Tibial nerve (tissue), 4 donors: ENCODE measurements at regions not wholly inside any gene's neighbourhood (a gene's known extent, or its start where the extent isn't known, plus 50 kb on each side); places are given as distances from the start of the nearest gene placed in this dataset.

Experiments
- EP300 ChIP-seq, 2 donors: sonication (generic); formaldehyde crosslinking; IDR thresholded peaks; one replicate each; pipeline ENCODE4 v1.6.1; 2017; ENCODE audit warnings: antibody characterized with exemption in 2 of 2, mild to moderate bottlenecking in 1 of 2
- POLR2A ChIP-seq, 2 donors: fragments of 450-650 bp; IDR thresholded peaks; one replicate each; pipeline ENCODE4 v1.6.1; 2017; ENCODE audit warnings: antibody characterized with exemption in 2 of 2, mild to moderate bottlenecking in 2 of 2, moderate library complexity in 2 of 2
- TF ChIP-seq, protein P1 (sequence below), 5 experiments: fragments of 200-600 bp in 3 of 5; fragments of 450-650 bp in 2 of 5; sonication (generic) in 3 of 5; IDR thresholded peaks; one replicate each; pipeline ENCODE4 v1.5.1; 2016 to 2019; ENCODE audit warnings: antibody characterized with exemption in 5 of 5, mild to moderate bottlenecking in 3 of 5, moderate library complexity in 2 of 5

DNA sequence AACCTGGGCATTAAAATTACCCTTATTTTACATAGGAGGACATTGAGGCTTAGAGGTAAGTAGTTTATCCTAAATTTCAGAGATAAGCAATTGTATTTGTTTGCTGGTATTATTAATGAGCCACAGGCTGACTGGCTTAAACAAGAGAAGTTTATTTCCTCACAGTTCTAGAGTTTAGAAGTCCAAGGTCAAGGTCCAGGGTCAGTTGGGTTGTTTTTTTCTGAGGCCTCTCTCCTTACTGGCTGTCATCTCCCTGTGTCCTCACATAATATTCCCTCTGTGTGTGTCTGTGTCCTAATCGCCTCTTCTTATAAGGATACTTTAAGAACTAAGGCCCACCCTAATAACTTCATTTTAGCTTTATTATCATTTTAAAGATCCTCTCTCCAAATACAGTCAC lies 294.9 kb upstream of the ATP5MC3 start:
- TF ChIP-seq, protein P1, sequence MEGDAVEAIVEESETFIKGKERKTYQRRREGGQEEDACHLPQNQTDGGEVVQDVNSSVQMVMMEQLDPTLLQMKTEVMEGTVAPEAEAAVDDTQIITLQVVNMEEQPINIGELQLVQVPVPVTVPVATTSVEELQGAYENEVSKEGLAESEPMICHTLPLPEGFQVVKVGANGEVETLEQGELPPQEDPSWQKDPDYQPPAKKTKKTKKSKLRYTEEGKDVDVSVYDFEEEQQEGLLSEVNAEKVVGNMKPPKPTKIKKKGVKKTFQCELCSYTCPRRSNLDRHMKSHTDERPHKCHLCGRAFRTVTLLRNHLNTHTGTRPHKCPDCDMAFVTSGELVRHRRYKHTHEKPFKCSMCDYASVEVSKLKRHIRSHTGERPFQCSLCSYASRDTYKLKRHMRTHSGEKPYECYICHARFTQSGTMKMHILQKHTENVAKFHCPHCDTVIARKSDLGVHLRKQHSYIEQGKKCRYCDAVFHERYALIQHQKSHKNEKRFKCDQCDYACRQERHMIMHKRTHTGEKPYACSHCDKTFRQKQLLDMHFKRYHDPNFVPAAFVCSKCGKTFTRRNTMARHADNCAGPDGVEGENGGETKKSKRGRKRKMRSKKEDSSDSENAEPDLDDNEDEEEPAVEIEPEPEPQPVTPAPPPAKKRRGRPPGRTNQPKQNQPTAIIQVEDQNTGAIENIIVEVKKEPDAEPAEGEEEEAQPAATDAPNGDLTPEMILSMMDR (IDR thresholded peaks at IDR 0.05), result no peak
- TF ChIP-seq EP300 (IDR thresholded peaks at IDR 0.05) (no peak), POLR2A (IDR thresholded peaks at IDR 0.05) (no peak)
